Astrocyte (in vitro differentiated cells and primary cell): ENCODE measurements at regions not wholly inside any gene's neighbourhood (a gene's known extent, or its start where the extent isn't known, plus 50 kb on each side); places are given as distances from the start of the nearest gene placed in this dataset.

ENCODE experiments used
- DNase-seq: peaks from one replicate; pipeline ENCODE4 v3.0.0-alpha.2; 2010; ENCODE audit warnings: low read depth
- FAIRE-seq: peaks from 2 replicates; lab custom pipeline; 2011; peaks lifted over from hg19 to GRCh38; lab: Jason Lieb, UNC
- H2AFZ ChIP-seq: 2 replicates; pipeline ENCODE4 v1.6.0; 2012; ENCODE audit warnings: low read depth, low read length, inconsistent platforms
- H3K27ac ChIP-seq: 2 replicates; pipeline ENCODE4 v1.5.1; 2011; ENCODE audit warnings: low read depth, low read length, inconsistent platforms
- H3K27me3 ChIP-seq: 2 replicates; pipeline ENCODE4 v1.6.0; 2011; ENCODE audit warnings: low read length, inconsistent platforms; ENCODE audit not compliant: insufficient read depth
- H3K36me3 ChIP-seq: 2 replicates; pipeline ENCODE4 v1.5.1; 2011; ENCODE audit warnings: low read length, inconsistent platforms; ENCODE audit not compliant: insufficient read depth
- H3K4me1 ChIP-seq: 2 replicates; pipeline ENCODE4 v1.5.1; 2011; ENCODE audit warnings: low read length, inconsistent platforms; ENCODE audit not compliant: insufficient read depth
- H3K4me2 ChIP-seq: 2 replicates; pipeline ENCODE4 v1.6.0; 2012; ENCODE audit warnings: low read length, inconsistent platforms
- H3K4me3 ChIP-seq: 2 replicates; pipeline ENCODE4 v1.5.1; 2011; ENCODE audit warnings: low read depth, mild to moderate bottlenecking, low read length, inconsistent platforms; ENCODE audit not compliant: insufficient read depth
- H3K79me2 ChIP-seq: 2 replicates; pipeline ENCODE4 v1.6.0; 2012; ENCODE audit warnings: mild to moderate bottlenecking, low read length, inconsistent platforms; ENCODE audit not compliant: insufficient read depth
- H3K9ac ChIP-seq: 2 replicates; pipeline ENCODE4 v1.6.0; 2012; ENCODE audit warnings: mild to moderate bottlenecking, low read length, inconsistent platforms
- H3K9me3 ChIP-seq: 2 replicates; pipeline ENCODE4 v1.5.1; 2012; ENCODE audit warnings: low read depth, mild to moderate bottlenecking, low read length, inconsistent platforms; ENCODE audit not compliant: insufficient read depth
- H4K20me1 ChIP-seq: 2 replicates; pipeline ENCODE4 v1.6.0; 2012; ENCODE audit warnings: low read length, inconsistent platforms; ENCODE audit not compliant: insufficient read depth
- H3K27ac Mint-ChIP-seq: one replicate; pipeline ENCODE4 v1.8.0; 2021; ENCODE audit warnings: mild to moderate bottlenecking, mixed read lengths; ENCODE audit not compliant: unreplicated experiment
- H3K27me3 Mint-ChIP-seq: one replicate; pipeline ENCODE4 v1.8.0; 2021; ENCODE audit warnings: low read depth, mixed read lengths; ENCODE audit not compliant: unreplicated experiment
- H3K36me3 Mint-ChIP-seq: one replicate; pipeline ENCODE4 v1.8.0; 2021; ENCODE audit warnings: low read depth, mixed read lengths; ENCODE audit not compliant: unreplicated experiment
- H3K4me1 Mint-ChIP-seq: one replicate; pipeline ENCODE4 v1.8.0; 2021; ENCODE audit warnings: low read depth, mixed read lengths; ENCODE audit not compliant: unreplicated experiment
- H3K4me3 Mint-ChIP-seq: one replicate; pipeline ENCODE4 v1.8.0; 2021; ENCODE audit warnings: mild to moderate bottlenecking, moderate library complexity, mixed read lengths; ENCODE audit not compliant: unreplicated experiment
- H3K9me3 Mint-ChIP-seq: one replicate; pipeline ENCODE4 v1.8.0; 2021; ENCODE audit warnings: mild to moderate bottlenecking, mixed read lengths; ENCODE audit not compliant: unreplicated experiment
- CTCF ChIP-seq: IDR thresholded peaks from 2 replicates; pipeline ENCODE4 v1.5.1; 2011; ENCODE audit warnings: low read depth, mild to moderate bottlenecking, inconsistent platforms, low read length, moderate library complexity; ENCODE audit not compliant: insufficient read depth
- EZH2 ChIP-seq: IDR thresholded peaks from 2 replicates; pipeline ENCODE4 v1.6.1; 2012; ENCODE audit warnings: mild to moderate bottlenecking, low read length, inconsistent platforms; ENCODE audit not compliant: insufficient read depth

- Histone ChIP-seq H3K4me2 (no peak overlapping the region), H3K9ac (no peak overlapping the region), H3K36me3 (no peaks in the 10 kb centered on the region), H3K4me1 (no peaks in the 10 kb centered on the region), H3K79me2 (no peaks in the 10 kb centered on the region), H3K27ac (no peak overlapping the region), H3K9me3 (no peaks in the 10 kb centered on the region), H3K27me3 (no peaks in the 10 kb centered on the region), H4K20me1 (no peaks in the 10 kb centered on the region), H2AFZ (no peak overlapping the region), H3K4me3 (no peak overlapping the region)
- Mint-ChIP-seq H3K27me3 (no peaks in the 10 kb centered on the region), H3K27ac (no peak overlapping the region), H3K4me3 (no peak overlapping the region), H3K36me3 (no peaks in the 10 kb centered on the region), H3K9me3 (no peaks in the 10 kb centered on the region), H3K4me1 (no peaks in the 10 kb centered on the region)
- TF ChIP-seq EZH2 (no peak), CTCF (no peak)
- FAIRE-seq (no peak), DNase-seq (no peak)
Measured at GRCh38 chr3:25056036-25056755, 371.9 kb upstream of the RARB start.

GRCh38 chr3:25056803-25057351 is 371.2 kb upstream of the RARB start:
- no peak for DNase-seq
- Mint-ChIP-seq H3K9me3 (no peaks in the 10 kb centered on the region), H3K27me3 (no peaks in the 10 kb centered on the region), H3K4me3 (no peak overlapping the region), H3K27ac (no peak overlapping the region), H3K4me1 (no peaks in the 10 kb centered on the region), H3K36me3 (no peaks in the 10 kb centered on the region)
- H4K20me1 ChIP-seq: no peaks in the 10 kb centered on the region
- H3K9me3 ChIP-seq: no peaks in the 10 kb centered on the region
- H3K4me3 ChIP-seq: no peak overlapping the region
- H3K4me1 ChIP-seq: no peaks in the 10 kb centered on the region
- H3K36me3 ChIP-seq: no peaks in the 10 kb centered on the region
- no peaks in the 10 kb centered on the region for H3K27me3 ChIP-seq
- no peak for FAIRE-seq
- H3K79me2 ChIP-seq: no peaks in the 10 kb centered on the region
- TF ChIP-seq EZH2: no peak
- no peak for TF ChIP-seq CTCF
- no peak overlapping the region for H3K27ac ChIP-seq
- no peak overlapping the region for H2AFZ ChIP-seq
- H3K9ac ChIP-seq: no peak overlapping the region
- no peak overlapping the region for H3K4me2 ChIP-seq

- H4K20me1 ChIP-seq: no peaks in the 10 kb centered on the region
- no peaks in the 10 kb centered on the region for H3K27me3 Mint-ChIP-seq
- H2AFZ ChIP-seq: no peak overlapping the region
- TF ChIP-seq CTCF (no peak), EZH2 (no peak)
- no peak overlapping the region for H3K4me3 Mint-ChIP-seq
- H3K9ac ChIP-seq: no peak overlapping the region
- H3K9me3 ChIP-seq: no peaks in the 10 kb centered on the region
- DNase-seq (no peak), FAIRE-seq (no peak)
- no peaks in the 10 kb centered on the region for H3K9me3 Mint-ChIP-seq
- no peaks in the 10 kb centered on the region for H3K27me3 ChIP-seq
- H3K27ac ChIP-seq: no peak overlapping the region
- no peak overlapping the region for H3K27ac Mint-ChIP-seq
- H3K4me1 Mint-ChIP-seq: no peaks in the 10 kb centered on the region
- no peak overlapping the region for H3K4me2 ChIP-seq
- H3K4me3 ChIP-seq: no peak overlapping the region
- H3K79me2 ChIP-seq: no peaks in the 10 kb centered on the region
- H3K36me3 ChIP-seq: no peaks in the 10 kb centered on the region
- H3K36me3 Mint-ChIP-seq: no peaks in the 10 kb centered on the region
- H3K4me1 ChIP-seq: no peaks in the 10 kb centered on the region
Measured at GRCh38 chr3:25057379-25057778, 370.7 kb upstream of the RARB start.
